ENCODE measurements at regions not wholly inside any gene's neighbourhood (a gene's known extent, or its start where the extent isn't known, plus 50 kb on each side); places are given as distances from the start of the nearest gene placed in this dataset.

- intact Hi-C loops (cut with micrococcal nuclease), result loop anchor here (1.0 kb wide), 2 partner anchors 12 to 17 kb away; no protein-coding TSS in a partner anchor
Measured at GRCh38 chr3:29171043-29171990, 109.6 kb upstream of the RBMS3 start.

- intact Hi-C loops (cut with micrococcal nuclease), result no loop called here
Measured at GRCh38 chr3:29176501-29176900, 104.4 kb upstream of the RBMS3 start.

- intact Hi-C loops (cut with micrococcal nuclease), result no loop called here
Measured at GRCh38 chr3:29178809-29179793, 101.8 kb upstream of the RBMS3 start.

GRCh38 chr3:29181149-29181780 is 99.6 kb upstream of the RBMS3 start:
- intact Hi-C loops (cut with micrococcal nuclease), result loop anchor here (5.0 to 10.0 kb wide), 3 partner anchors 101 to 504 kb away; partner anchors contain the start of gene RBMS3

GRCh38 chr3:29181872-29182271 is 99.0 kb upstream of the RBMS3 start:
- intact Hi-C loops (cut with micrococcal nuclease), result loop anchor here (5.0 to 10.0 kb wide), 3 partner anchors 100 to 503 kb away; partner anchors contain the start of gene RBMS3

- intact Hi-C loops (cut with micrococcal nuclease), result loop anchor here (1.0 to 10.0 kb wide), 4 partner anchors 12 to 502 kb away; partner anchors contain the start of gene RBMS3
Measured at GRCh38 chr3:29182828-29183227, 98.0 kb upstream of the RBMS3 start.

GRCh38 chr3:29183346-29184087 is 97.4 kb upstream of the RBMS3 start:
- intact Hi-C loops (cut with micrococcal nuclease), result loop anchor here (1.0 to 10.0 kb wide), 4 partner anchors 12 to 501 kb away; partner anchors contain the start of gene RBMS3

- intact Hi-C loops (cut with micrococcal nuclease), result loop anchor here (10.0 kb wide), 1 partner anchor 499 kb away; no protein-coding TSS in a partner anchor
Measured at GRCh38 chr3:29185706-29186105, 95.2 kb upstream of the RBMS3 start.

- intact Hi-C loops (cut with micrococcal nuclease), result loop anchor here (10.0 kb wide), 1 partner anchor 499 kb away; no protein-coding TSS in a partner anchor
Measured at GRCh38 chr3:29186131-29186599, 94.7 kb upstream of the RBMS3 start.

GRCh38 chr3:29186982-29187725 is 93.7 kb upstream of the RBMS3 start:
- intact Hi-C loops (cut with micrococcal nuclease), result loop anchor here (10.0 kb wide), 1 partner anchor 498 kb away; no protein-coding TSS in a partner anchor

GRCh38 chr3:29189328-29189727 is 91.5 kb upstream of the RBMS3 start:
- intact Hi-C loops (cut with micrococcal nuclease), result loop anchor here (10.0 kb wide), 1 partner anchor 495 kb away; no protein-coding TSS in a partner anchor

GRCh38 chr3:29194139-29194538 is 86.7 kb upstream of the RBMS3 start:
- intact Hi-C loops (cut with micrococcal nuclease), result no loop called here

- intact Hi-C loops (cut with micrococcal nuclease), result no loop called here
Measured at GRCh38 chr3:29195056-29195455, 85.8 kb upstream of the RBMS3 start.

GRCh38 chr3:29201604-29202003 is 79.3 kb upstream of the RBMS3 start:
- intact Hi-C loops (cut with micrococcal nuclease), result no loop called here

GRCh38 chr3:29202378-29202777 is 78.5 kb upstream of the RBMS3 start:
- intact Hi-C loops (cut with micrococcal nuclease), result no loop called here

GRCh38 chr3:29203851-29204250 is 77.0 kb upstream of the RBMS3 start:
- intact Hi-C loops (cut with micrococcal nuclease), result no loop called here

GRCh38 chr3:29207427-29207826 is 73.4 kb upstream of the RBMS3 start:
- intact Hi-C loops (cut with micrococcal nuclease), result no loop called here

GRCh38 chr3:29212789-29213433 is 68.0 kb upstream of the RBMS3 start:
- intact Hi-C loops (cut with micrococcal nuclease), result no loop called here

Data from T-helper 1 cell treated with Interleukin-12 subunit alpha and Interleukin-12 subunit beta and Interleukin-4 antibody, amounts not matched to agents 30 ng/mL and 1 ng/mL, for 36 hours (primary cell).